GM21526 (cell line): ENCODE measurements at regions not wholly inside any gene's neighbourhood (a gene's known extent, or its start where the extent isn't known, plus 50 kb on each side); places are given as distances from the start of the nearest gene placed in this dataset.
"Not testable (repeated sequence)": the region's sequence is repeated elsewhere in the genome, so short reads cannot be mapped to it uniquely, and the experiment has no call there.

Experiments used
- ATAC-seq: cut with Tn5 transposase; IDR thresholded peaks from one replicate; pipeline ENCODE4 v1.9.1; 2021; ENCODE audit warnings: moderate library complexity; ENCODE audit not compliant: unreplicated experiment, low FRiP score

DNA sequence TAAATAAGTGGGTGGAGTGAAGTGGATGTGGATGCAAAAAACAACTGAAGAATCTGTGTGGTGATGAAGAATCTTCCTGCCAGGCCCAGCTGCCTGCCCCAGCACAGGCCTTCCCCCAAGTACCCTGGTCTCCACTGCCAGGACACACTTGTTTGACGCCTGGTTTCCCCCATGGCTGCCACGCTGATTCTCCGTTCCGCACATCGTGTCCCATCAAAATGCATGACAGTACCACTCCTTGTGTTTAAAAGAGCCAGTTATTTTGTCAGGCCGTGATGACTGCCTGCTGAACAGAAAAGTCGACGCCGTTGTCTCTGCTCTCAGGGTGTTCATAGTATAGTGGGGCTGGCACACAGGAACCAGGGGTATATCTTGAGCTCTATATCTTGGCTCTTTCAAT, 50.3 kb upstream of the KYNU start:
- ATAC-seq: no peak

DNA sequence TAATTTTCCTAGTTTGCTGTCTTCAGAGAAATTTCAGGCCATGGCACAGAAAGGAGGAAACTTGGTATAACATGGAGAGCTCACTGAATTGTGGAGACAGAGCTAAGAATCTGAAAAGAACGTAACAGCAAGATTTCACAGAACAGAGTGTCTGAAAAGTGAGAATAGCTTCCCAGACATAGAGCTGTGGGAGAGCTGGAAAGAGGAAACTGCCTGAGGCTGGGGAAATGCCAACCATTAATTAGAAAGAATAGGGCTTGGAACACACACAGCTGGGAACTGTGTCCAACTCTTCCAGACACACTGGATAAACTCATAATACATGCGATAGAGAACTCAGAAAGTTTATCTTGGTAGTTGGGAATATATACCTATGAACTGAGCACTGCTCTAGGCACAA, 51.6 kb upstream of the KYNU start:
- no peak for ATAC-seq

- no peak for ATAC-seq
Measured at GRCh38 chr2:142824756-142825155, 52.7 kb upstream of the KYNU start.

DNA sequence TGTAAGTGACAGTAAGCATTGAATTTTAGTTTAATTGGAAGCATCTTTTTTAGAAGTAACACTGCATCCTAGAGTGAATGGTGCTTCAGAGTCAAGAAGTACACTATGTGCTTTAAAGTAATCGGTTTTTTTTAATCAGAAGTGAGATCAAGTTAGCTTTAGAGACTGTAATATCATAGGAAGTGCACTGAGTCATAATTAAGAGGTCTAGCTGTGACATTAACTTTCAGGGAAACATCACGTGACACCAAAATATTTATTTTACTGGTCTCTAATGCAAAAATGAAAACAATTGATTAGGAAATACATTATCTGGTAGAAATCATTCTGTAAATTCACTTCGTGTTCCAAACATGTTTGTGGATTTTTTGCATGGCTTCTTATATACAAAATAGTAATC, 55.3 kb upstream of the KYNU start:
- no peak for ATAC-seq

DNA sequence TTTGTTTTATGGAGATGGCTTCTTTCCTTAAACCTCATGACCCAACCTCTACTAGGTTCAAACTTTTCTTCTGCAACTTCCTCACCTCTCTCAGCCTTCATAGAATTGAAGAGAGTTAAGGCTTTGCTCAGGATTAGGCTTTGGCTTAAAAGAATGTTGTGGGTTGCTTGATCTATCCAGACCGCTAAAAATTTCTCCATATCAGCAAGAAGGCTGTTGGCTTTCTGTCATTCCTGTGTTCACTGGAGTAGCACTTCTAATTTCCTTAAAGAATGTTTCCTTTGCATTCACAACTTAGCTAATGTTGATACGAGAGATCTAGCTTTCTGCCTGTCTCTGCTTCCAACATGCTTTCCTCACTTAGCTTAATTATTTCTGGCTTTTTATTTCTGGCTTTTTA, 58.1 kb upstream of the KYNU start:
- no peak for ATAC-seq

DNA sequence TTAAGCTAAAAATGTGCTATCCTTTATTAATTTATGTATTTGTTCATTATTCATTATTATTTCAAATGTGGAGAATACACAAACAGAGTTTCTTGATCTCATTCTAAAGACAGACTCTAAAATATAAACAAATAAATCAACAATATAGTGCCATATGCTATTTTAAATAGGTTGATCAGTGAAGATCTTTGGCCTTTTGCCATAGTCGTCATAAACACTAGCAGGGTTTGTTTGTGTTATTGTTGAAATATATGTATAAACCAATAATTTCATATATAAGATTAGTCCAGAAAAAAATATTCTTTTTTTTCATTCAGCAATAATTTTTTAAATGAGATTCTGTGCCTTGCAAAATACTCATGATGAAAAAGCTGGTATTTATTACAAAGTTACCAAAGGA, 62.1 kb upstream of the KYNU start:
- ATAC-seq: no peak

DNA sequence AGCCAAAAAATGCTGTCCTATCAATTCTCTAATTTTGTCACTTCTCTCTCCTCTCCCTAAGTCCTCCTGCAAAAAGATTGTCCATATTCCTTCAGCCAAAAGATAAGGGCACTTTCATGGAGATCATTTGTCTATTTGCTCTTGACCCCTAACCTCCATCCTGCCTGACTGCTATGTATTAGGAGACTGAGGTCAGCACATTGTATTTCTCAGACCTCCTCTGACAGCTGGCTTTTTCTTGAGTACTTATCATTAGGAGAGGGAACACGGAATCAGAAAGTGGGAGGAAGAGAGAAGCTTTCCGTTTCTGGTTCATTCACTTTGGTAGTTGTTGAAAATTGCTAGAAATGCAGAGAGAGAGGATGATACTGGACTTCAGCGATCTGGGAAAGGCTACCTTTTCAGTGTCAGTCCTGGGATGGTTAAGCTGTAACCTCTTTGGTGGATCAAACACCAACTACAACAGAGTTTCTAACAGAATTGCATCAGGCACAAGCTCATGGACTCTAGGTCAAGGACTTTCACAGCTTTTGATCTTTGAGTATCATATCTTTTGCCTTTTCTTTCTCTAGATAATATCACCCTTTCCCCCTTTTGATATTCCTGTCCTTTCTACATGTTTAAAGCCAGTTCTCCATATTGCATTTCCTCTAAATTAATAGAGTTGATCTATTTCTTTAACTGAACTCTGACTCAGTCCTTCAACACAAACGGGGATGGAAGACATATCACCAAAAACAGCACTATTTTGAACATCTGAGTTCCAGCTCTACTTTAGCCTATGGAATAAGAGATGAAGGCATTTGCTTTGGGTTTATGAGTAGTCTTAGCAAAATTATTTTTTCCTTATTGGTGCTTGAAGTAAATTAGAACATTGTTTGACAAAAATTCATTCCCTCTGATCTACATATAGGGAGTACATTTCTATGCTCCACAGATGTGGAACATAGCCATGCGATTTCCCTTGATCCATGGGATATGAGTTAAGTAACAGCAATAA, 63.3 kb upstream of the KYNU start:
- ATAC-seq: no peak

DNA sequence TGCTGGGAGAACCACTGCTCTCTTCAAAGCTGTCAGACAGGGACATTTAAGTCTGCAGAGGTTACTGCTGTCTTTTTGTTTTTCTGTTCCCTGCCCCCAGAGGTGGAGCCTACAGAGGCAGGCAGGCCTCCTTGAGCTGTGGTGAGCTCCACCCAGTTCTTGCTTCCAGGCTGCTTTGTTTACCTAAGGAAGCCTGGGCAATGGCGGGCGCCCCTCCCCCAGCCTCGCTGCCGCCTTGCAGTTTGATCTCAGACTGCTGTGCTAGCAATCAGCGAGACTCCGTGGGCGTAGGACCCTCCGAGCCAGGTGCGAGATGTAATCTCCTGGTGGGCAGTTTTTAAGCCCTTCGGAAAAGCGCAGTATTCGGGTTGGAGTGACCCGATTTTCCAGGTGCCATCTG, 65.8 kb upstream of the KYNU start:
- not testable (repeated sequence) for ATAC-seq

GRCh38 chr2:142805244-142805643, 72.2 kb upstream of the KYNU start:
- no peak for ATAC-seq

DNA sequence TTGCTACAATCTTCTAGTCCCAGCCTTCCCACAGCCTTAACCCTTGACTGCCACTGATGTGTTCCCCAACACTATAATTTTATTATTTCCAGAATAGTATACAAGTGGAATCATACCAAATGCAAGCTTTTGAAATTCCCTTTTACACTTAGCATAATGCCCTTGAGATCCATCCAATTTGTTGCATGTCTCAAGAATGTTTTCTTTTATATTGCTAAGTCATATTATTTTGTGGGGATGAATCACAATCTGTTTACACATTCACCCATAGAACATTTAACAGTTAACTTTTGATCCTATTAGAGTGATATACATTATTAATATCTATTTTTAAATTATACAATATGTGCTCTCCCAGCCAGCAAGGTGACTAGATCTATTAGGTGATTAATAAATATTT, 74.3 kb upstream of the KYNU start:
- no peak for ATAC-seq

DNA sequence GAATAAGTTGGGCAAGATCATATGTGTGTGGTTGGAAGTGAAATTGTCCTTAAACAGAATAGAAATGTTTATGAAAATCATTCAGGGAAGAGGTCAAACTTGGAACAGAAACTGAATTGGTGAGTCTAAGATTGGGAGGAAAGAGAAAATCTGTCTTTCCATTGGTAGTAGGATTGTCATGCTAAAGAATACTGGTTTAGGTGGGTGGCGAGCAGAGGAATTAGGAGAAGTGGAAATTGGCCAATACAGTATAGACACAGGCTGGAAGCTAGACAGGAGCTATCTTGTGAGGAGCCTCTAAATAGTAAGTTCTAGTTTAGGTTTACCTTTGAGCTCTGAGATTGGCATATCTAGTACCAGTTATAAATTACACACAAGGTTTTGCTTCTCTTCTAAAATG, 80.9 kb upstream of the KYNU start:
- ATAC-seq: no peak

DNA sequence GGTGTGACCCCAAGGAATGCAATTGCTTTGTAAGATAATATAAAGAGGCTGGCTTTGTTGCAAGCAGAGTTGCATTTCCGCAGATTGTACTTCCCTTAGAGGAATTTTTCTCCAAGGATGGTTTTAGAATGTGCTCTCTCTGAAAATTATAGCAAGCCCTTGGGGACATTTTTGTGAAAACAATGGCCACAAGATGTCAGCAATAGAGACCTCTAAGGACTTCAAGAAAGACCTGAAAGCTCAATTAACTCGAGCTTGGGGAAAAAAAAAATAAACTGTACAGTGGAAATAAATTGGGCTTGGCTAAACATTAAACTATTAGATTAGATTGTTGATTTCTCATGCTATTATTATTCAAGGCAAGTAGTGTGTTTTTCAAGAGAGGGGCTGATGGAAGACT, 81.3 kb upstream of the KYNU start:
- no peak for ATAC-seq

- ATAC-seq: no peak
Measured at GRCh38 chr2:142794850-142795249, 82.6 kb upstream of the KYNU start.

DNA sequence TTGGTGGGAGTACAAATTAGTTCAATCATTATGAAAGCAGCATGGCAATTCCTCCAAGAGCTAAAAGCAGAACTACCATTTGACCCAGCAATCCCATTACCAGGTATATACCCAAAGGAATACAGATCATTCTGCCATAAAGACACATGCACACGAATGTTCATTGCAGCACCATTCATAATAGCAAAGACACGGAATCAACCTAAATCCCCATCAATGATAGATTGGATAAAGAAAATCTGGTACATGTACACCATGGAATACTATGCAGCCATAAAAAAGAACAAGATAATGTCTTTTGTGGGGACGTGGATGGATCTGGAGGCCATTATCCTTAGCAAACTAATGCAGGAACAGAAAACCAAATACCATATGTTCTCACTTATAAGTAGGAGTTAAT, 85.1 kb upstream of the KYNU start:
- ATAC-seq: not testable (repeated sequence)

GRCh38 chr2:142791335-142791734, 86.1 kb upstream of the KYNU start:
- no peak for ATAC-seq

DNA sequence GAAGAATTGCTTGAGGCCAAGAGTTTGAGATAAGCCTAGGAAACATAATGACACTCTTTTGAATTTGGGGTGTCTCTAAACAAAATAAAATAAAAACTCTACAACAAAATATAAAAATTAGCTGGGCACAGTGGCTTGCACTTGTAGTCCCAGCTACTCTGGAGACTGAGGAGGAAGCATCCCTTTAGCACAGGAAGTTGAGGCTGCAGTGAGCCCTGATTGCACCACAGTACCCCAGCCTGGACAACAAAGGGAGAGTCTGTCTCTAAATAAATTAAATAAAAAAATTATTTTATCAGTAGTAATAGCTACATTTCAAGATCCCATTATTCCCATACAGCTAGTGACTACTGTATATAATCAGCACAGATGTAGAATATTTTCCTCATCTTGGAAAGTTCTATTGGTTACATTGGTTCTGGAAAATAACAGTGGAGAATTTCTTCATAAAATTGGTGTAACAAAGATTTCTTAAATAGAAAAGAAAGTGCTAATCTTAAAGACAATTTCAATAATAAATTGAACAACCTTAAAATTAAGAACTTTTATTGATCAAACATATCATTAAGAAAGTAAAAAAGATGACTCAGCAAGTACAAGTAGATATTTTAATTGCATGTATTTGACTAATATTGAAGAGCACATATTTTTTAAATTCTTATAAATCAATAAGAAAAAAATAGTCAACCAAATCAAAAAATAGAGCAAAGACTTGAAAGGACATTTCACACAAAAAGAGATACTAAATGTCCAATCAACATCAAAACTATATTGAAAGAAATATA, 90.4 kb upstream of the KYNU start:
- ATAC-seq: no peak

DNA sequence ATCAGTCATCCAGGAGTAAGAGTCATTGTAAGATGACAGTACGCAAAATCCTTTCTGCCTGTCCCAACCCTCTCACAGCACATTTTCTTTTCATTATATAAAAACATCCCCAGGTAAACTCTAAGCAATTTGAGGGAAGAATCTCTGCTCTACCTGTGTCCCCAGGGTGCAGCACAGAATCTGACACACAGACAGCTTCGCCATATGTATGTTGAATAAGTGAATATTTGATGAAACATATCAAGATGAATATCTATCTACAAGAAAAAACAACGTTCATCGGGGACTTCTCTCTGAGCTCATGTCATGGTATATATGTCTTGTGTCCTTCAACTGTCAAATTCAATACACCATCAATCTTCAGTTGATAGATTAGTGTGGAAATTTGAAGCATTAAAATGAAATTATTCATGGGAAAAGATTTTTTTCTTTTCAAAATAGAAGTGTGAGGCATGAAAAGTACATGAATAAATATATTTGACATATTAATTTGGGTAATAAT, 94.5 kb upstream of the KYNU start:
- no peak for ATAC-seq

DNA sequence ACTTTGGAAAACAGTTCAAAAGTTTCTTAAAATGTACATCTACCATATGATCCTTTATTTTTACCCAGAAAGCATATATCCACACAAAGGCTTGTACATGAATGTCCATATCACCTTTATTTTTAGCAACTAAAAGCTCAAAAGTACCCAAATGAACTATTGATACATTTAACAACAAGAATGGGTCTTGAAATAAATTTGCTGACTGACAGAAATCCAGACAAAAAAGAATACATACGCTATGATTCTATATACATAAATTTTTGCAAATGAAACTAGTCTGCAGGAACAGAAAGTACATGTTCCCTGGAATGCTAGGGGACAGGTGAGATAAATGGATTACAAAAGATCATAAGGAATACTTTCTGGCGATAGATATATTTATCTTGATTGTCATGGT, 96.3 kb upstream of the KYNU start:
- ATAC-seq: no peak

DNA sequence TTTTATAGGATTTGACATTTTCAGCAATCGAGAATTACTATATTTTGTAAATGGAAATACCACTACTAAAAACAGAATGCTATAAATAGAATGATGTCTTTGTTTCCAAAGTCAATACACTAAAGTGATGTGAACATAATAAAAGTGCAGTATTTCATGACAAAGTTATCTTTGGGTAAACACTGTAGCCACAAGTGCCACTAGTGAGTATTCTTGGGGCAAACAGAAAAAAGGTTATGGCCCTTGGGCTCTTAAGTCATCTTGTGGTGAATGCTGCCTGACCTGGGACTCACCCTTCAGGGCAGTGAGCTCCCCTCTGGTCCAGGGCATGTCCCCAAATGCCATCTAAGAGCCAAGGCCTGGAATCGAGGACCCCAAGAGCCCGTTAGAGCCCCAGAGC, 99.2 kb upstream of the KYNU start:
- no peak for ATAC-seq

DNA sequence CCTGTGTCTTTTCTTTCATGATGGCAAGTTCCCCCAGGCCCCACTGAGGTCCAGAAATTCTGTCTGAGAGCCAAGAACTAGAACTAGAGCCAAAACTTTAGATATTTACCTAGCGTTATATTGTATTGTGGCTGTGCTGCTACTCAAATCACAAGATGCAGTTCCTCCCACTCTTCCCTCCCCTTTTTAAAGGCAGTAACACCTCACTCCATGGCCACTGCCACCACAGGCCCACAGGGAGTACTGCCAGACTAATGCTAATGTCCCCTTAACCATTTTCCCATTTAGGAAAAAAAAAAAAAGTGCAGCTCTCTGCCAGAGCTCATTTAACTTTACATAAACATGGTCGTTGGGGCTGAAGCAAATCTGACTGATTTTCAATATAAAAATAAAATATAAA, 99.7 kb upstream of the KYNU start:
- no peak for ATAC-seq

GRCh38 chr2:142769761-142770160, 107.7 kb upstream of the KYNU start:
- no peak for ATAC-seq

GRCh38 chr2:142767847-142768246, 109.6 kb upstream of the KYNU start:
- no peak for ATAC-seq
